ENCODE measurements at regions not wholly inside any gene's neighbourhood (a gene's known extent, or its start where the extent isn't known, plus 50 kb on each side); places are given as distances from the start of the nearest gene placed in this dataset.

DNA sequence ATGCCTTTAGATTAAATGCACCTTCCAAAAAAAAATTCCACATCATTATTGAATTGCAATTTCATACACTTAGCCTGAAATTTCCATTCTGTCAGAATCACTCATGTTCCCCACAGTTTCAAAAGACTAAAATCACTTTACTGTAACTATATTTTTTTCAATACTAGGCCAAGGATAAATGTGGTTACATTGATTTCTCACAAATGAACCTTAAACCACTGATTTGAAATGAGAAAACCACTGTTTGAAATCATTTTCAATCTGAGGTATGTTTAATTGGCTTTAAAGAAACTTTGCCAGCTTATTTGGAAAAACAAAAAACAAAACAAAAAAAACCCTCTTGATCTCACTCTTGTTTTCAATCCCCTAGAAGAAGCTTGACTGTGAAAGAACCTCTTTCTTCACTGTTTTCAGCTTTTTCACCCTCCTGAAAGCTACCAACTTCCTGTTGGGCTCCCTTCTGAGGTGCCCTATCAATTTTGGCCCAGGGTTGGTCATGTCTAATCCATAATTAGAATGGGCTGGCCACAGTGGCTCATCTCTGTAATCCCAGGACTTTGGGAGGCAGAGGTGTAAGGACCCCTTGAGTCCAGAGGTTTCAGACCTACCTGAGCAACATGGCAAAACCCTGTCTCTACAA, 242.5 kb downstream of the ADGRG6 start:
- TF ChIP-seq, protein P1, sequence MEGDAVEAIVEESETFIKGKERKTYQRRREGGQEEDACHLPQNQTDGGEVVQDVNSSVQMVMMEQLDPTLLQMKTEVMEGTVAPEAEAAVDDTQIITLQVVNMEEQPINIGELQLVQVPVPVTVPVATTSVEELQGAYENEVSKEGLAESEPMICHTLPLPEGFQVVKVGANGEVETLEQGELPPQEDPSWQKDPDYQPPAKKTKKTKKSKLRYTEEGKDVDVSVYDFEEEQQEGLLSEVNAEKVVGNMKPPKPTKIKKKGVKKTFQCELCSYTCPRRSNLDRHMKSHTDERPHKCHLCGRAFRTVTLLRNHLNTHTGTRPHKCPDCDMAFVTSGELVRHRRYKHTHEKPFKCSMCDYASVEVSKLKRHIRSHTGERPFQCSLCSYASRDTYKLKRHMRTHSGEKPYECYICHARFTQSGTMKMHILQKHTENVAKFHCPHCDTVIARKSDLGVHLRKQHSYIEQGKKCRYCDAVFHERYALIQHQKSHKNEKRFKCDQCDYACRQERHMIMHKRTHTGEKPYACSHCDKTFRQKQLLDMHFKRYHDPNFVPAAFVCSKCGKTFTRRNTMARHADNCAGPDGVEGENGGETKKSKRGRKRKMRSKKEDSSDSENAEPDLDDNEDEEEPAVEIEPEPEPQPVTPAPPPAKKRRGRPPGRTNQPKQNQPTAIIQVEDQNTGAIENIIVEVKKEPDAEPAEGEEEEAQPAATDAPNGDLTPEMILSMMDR (IDR thresholded peaks at IDR 0.05), result no peak
- TF ChIP-seq POLR2A (IDR thresholded peaks at IDR 0.05), result no peak
